ENCODE measurements at regions not wholly inside any gene's neighbourhood (a gene's known extent, or its start where the extent isn't known, plus 50 kb on each side); places are given as distances from the start of the nearest gene placed in this dataset.

DNA sequence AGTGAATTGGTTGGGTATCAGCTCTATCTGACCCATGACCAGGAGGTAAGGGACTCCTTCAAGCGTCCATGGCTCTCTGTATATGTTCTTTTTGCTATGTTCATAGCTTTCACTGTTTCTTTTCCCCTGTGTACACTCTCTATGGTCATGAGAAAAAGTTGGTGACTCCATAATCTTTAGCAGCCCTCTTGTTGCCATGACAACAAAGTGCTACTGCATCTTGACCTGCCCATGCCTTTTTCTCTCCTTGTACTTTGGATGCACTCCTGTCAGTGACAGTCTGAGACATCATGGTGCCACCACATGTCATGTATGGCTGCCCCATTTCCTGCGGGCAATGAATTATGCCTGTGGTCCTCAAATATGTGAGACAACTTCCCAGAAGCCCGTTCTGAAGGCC is 280.2 kb downstream of the TMEM121 start:
- TF ChIP-seq, protein P1, sequence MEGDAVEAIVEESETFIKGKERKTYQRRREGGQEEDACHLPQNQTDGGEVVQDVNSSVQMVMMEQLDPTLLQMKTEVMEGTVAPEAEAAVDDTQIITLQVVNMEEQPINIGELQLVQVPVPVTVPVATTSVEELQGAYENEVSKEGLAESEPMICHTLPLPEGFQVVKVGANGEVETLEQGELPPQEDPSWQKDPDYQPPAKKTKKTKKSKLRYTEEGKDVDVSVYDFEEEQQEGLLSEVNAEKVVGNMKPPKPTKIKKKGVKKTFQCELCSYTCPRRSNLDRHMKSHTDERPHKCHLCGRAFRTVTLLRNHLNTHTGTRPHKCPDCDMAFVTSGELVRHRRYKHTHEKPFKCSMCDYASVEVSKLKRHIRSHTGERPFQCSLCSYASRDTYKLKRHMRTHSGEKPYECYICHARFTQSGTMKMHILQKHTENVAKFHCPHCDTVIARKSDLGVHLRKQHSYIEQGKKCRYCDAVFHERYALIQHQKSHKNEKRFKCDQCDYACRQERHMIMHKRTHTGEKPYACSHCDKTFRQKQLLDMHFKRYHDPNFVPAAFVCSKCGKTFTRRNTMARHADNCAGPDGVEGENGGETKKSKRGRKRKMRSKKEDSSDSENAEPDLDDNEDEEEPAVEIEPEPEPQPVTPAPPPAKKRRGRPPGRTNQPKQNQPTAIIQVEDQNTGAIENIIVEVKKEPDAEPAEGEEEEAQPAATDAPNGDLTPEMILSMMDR (IDR thresholded peaks at IDR 0.05; ENCODE audit: low read depth, low read length, poor library complexity, severe bottlenecking), result no peak
- no peak for TF ChIP-seq EZH2phosphoT487 (IDR thresholded peaks at IDR 0.05; ENCODE audit: borderline replicate concordance, low read length)

Data from DOHH2 (cell line).